ENCODE measurements at regions not wholly inside any gene's neighbourhood (a gene's known extent, or its start where the extent isn't known, plus 50 kb on each side); places are given as distances from the start of the nearest gene placed in this dataset.
A peak's percentile ranks its signal among the peaks of the same experiment; 100 is the strongest.
"Not testable (repeated sequence)": the region's sequence is repeated elsewhere in the genome, so short reads cannot be mapped to it uniquely, and the experiment has no call there.

GRCh38 chr4:149113804-149114430 lies 671.7 kb upstream of the NR3C2 start:
- DNase-seq, result no peak

- no peak for DNase-seq
Measured at GRCh38 chr4:149112109-149112508, 669.9 kb upstream of the NR3C2 start.

- DNase-seq, result no peak
Measured at GRCh38 chr4:149110481-149110880, 668.3 kb upstream of the NR3C2 start.

GRCh38 chr4:149108626-149109025 lies 666.4 kb upstream of the NR3C2 start:
- DNase-seq, result no peak

GRCh38 chr4:149102765-149103164 lies 660.6 kb upstream of the NR3C2 start:
- DNase-seq, result no peak

- DNase-seq, result no peak
Measured at GRCh38 chr4:149101649-149102048, 659.4 kb upstream of the NR3C2 start.

GRCh38 chr4:149095811-149096210 lies 653.6 kb upstream of the NR3C2 start:
- no peak for DNase-seq

GRCh38 chr4:149095001-149095400 lies 652.8 kb upstream of the NR3C2 start:
- no peak for DNase-seq

- no peak for DNase-seq
Measured at GRCh38 chr4:149084144-149084543, 641.9 kb upstream of the NR3C2 start.

- DNase-seq, result no peak
Measured at GRCh38 chr4:149077181-149077580, 635.0 kb upstream of the NR3C2 start.

- DNase-seq, result no peak
Measured at GRCh38 chr4:149076401-149076800, 634.2 kb upstream of the NR3C2 start.

- no peak for DNase-seq
Measured at GRCh38 chr4:149072384-149072783, 630.2 kb upstream of the NR3C2 start.

GRCh38 chr4:149065753-149066152 lies 623.5 kb upstream of the NR3C2 start:
- no peak for DNase-seq

GRCh38 chr4:149062997-149063396 lies 620.8 kb upstream of the NR3C2 start:
- no peak for DNase-seq

- DNase-seq, result no peak
Measured at GRCh38 chr4:149057594-149057993, 615.4 kb upstream of the NR3C2 start.

- no peak for DNase-seq
Measured at GRCh38 chr4:149056615-149057014, 614.4 kb upstream of the NR3C2 start.

GRCh38 chr4:149055624-149056023 lies 613.4 kb upstream of the NR3C2 start:
- no peak for DNase-seq

- DNase-seq, result no peak
Measured at GRCh38 chr4:149050840-149051239, 608.6 kb upstream of the NR3C2 start.

GRCh38 chr4:149048451-149049143 lies 606.4 kb upstream of the NR3C2 start:
- DNase-seq, result no peak

GRCh38 chr4:149047368-149047767 lies 605.2 kb upstream of the NR3C2 start:
- DNase-seq, result no peak

GRCh38 chr4:149045731-149046130 lies 603.5 kb upstream of the NR3C2 start:
- no peak for DNase-seq

- DNase-seq, result not testable (repeated sequence)
Measured at GRCh38 chr4:149039786-149040185, 597.6 kb upstream of the NR3C2 start.

GRCh38 chr4:149031399-149031798 lies 589.2 kb upstream of the NR3C2 start:
- peak; percentile 1 for DNase-seq

- DNase-seq, result no peak
Measured at GRCh38 chr4:149029056-149029651, 586.9 kb upstream of the NR3C2 start.
